GM18520 (cell line): ENCODE measurements at regions not wholly inside any gene's neighbourhood (a gene's known extent, or its start where the extent isn't known, plus 50 kb on each side); places are given as distances from the start of the nearest gene placed in this dataset.

Experiments
- ATAC-seq: cut with Tn5 transposase; IDR thresholded peaks from one replicate; pipeline ENCODE4 v1.9.1; 2021; ENCODE audit not compliant: unreplicated experiment

GRCh38 chr18:21996351-21996826, 173.0 kb upstream of the GATA6 start:
- ATAC-seq = no peak

GRCh38 chr18:21997207-21998143, 171.9 kb upstream of the GATA6 start:
- ATAC-seq = peak; percentile 63

DNA sequence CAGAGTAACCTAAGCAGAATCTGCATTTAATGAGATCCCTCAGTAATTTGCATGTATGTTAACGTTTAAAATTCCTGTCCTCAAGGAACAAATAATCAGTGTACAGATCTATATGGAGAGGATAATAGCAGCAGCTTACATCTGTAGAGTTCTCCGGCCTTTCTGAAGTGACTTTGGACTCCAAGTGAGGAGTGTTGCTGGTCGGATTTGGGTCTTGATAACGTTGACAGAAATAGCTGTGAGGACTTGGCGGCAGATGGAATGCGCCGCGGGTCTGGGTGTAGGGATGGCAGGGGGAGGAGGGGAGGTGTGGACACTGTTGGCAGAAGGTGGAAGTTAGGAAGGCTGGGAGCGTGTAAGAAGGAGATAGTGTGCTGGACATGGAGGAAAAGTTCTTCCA, 170.9 kb upstream of the GATA6 start:
- ATAC-seq = no peak

DNA sequence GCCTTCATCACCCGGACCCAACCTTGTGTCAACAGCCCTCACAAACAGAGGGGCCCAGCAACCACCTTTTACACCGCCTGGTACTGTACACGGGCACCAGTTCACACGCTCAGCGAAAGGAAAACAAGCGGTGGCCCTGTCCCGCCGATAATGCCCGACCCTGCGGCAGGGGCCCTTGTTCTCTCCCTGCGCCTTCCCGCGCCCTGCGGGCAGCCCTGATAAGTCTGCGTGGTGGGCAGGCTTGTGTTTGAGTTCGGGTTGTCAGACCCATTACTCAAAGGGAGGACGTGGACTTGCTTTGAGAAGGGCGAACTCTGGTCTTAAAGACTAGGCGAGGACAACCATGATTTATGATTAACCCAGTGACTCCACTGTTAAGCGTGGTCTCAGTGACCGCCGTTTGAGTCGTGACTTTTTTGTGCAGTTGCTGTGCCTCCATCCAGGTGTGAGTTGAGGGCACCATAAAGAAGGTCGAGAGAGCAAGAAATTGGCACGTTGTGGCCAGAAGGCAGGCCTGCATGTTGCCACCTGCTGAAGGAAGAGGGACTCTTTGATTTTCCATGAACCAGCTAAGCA, 167.4 kb upstream of the GATA6 start:
- ATAC-seq = no peak

GRCh38 chr18:22005191-22005841, 164.1 kb upstream of the GATA6 start:
- no peak for ATAC-seq

- no peak for ATAC-seq
Observed at GRCh38 chr18:22006458-22006857, 162.9 kb upstream of the GATA6 start.

GRCh38 chr18:22009242-22009641, 160.1 kb upstream of the GATA6 start:
- ATAC-seq = no peak

DNA sequence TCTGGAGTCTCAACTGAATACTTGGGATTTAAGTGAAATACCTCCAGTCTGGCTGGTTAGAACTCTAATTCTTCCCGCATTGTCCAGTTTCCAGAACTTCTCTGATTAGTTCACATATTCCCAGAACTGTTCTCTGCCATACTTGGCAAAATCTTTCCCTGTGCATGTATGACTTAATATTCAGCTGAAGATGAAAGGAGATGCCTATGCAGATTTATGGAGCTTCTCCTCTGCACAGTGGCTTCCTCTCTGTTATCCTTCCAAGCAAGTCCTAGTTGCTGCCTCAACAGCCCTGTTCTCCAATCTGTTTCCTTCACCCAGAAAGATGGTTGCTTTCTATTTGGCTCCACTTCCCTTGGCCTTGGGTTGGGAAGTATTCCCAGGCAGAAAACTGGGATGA, 155.4 kb upstream of the GATA6 start:
- no peak for ATAC-seq

DNA sequence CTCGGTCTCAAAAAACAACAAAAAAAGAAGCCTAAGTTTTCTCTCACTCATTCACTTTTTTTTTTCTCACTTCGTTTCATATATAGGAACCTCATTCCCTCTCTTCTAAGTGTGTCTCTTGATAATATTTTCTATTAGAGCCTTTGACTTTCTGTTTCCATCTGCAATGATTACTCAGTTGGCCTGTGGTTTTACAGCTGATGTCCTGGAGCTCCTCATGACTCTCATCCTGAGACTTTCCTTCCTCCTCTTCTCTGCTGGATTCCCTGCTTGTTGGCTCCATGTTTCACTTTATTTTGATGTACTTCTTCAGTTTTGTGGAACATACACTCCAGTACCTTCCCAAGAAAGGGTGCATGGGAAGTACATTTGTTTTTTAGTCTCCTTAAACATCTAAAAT, 154.2 kb upstream of the GATA6 start:
- no peak for ATAC-seq

GRCh38 chr18:22018366-22018765, 151.0 kb upstream of the GATA6 start:
- no peak for ATAC-seq

GRCh38 chr18:22019193-22019592, 150.2 kb upstream of the GATA6 start:
- no peak for ATAC-seq

DNA sequence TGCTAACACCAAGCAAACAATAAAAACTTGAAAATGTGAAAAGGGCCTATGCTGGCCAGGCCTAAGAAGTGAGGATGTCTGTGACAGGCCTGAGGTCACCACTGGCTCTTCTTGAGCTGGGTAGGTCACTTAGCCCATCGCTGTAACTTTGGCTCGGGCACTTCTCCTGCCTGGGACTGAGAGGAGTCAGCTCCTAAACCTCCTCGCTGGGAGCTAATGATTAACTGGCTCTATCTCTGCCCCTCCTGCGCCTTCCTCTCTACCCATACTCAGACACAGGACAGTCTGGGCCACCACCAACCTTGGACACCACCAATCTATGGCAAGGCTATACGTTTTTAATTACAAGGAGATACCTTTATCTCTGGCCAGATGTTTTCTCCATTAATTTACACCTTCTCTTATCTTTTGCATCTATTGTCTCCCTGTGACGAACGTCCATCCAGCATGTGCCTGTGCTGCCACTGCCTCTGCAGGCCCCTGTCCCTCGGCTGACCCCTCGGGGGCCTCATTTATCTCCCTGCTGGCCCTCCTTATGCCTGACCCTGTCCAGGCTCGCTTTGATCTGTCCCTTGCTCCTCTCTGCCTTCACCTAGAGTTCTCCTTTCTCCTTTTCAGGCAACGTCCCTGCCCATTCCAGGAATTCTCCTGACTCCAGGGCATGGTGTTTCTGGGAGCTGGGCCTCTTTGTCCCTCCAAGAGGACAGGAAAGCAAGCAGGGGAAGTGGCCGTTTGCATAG, 149.1 kb upstream of the GATA6 start:
- ATAC-seq = no peak

DNA sequence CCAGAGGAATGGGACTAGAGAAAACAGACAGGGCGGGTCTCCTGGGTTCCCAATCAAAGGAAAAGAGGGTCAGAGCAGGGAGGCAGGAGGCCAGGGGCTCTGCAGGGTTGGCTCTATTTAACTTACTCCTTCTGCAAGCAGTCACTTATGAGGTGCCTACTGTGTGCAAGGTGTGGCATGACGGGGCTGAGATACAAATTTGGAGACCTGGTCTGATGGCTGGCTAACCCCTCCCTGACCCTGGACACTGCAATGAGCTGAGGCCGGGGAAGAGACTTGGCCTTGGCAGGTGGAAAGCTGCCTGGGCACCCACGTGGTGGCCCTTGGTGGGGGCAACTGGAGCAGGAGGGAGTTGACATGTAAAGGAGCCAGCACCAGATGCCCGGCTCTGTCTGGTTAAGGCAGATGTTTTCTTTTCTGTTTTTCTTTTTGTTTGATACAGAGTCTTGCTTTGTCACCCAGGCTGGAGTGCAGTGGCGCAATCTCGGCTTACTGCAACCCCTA, 148.5 kb upstream of the GATA6 start:
- ATAC-seq = no peak

DNA sequence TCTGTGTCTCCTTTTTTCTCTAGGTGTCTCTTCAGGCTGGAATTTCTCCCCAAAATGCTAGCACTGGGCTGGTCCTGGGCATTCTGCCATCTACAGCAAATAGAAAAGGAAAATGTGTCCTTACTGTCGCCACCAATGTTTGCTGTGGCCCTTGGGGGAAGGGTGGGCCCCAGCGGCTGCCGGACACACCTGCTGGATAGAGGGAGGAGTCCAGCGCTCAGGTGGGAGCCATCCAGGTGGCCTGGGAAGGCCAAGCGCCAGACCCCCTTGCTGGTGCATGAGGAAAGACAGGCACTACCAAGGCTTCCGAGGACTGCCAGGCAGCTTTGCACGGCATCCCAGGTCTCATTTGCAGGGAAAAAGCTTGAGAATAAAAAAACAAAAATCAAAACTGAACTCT, 147.7 kb upstream of the GATA6 start:
- no peak for ATAC-seq

- no peak for ATAC-seq
Observed at GRCh38 chr18:22024924-22025323, 144.5 kb upstream of the GATA6 start.

DNA sequence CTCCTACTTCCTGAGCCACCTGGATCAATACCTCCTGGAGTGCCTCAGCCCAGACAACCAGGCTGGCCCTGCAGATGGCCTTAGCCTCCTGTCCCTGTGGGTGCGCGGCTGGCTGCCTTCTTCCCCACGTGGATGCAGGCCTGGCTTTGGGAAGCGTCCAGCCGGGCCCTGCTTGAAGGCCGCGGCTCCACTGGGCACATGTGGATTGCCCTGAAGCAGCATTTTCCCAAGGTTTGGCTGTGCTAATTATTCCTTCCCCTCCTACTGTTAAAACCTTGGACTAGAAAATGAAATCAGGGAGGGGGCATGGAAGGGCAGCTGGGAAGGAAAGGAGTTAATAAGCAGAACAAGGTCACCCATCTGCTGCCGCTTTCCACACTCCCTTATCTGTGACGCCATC, 143.0 kb upstream of the GATA6 start:
- no peak for ATAC-seq

DNA sequence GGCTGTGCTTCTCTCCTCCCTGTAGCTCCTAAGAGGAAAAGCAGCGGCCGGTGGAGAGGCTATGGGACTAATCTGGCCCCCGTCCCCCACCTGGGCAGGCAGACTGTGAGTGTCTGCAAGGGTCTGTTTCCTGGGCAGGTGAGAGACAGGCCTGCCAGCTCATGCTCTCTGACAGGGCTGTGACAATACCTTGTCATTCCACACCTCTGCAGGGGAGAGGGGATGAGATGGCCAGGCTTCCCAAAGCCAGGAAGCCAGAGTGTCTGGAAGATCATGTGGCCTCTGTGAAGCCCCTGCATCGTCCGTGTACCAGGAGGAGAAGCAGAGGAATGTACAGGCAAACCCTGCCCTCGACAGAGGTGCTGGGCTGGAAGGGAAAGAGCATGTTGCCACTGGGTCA, 142.5 kb upstream of the GATA6 start:
- ATAC-seq = no peak

GRCh38 chr18:22031611-22032010, 137.8 kb upstream of the GATA6 start:
- no peak for ATAC-seq

DNA sequence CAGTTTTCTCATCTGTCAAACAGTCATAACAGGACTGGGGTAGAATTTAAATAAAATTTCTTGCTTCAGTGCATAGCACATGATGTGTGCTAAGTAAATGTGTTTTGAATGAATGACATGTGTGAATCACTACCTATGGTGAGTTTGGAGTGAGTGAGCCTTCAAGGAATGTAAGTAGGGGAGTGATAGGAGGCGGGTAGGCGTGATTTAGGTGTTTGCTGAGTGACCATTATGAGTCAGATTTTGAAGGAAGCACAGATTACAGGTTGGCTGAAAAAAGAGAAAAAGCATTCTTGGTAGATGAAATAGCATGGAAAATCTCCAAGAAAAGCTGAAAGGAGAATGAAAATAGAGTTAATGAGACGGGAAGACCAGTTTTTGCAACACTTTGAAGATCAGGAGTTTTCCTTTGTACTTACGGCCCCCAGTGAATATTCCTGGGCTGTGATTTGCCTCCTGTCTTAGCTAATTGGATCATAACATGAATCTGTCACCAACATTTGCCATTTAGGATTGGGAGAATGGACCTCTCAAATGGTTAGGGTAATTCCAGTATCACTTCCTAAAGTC, 136.9 kb upstream of the GATA6 start:
- ATAC-seq = peak; percentile 71

DNA sequence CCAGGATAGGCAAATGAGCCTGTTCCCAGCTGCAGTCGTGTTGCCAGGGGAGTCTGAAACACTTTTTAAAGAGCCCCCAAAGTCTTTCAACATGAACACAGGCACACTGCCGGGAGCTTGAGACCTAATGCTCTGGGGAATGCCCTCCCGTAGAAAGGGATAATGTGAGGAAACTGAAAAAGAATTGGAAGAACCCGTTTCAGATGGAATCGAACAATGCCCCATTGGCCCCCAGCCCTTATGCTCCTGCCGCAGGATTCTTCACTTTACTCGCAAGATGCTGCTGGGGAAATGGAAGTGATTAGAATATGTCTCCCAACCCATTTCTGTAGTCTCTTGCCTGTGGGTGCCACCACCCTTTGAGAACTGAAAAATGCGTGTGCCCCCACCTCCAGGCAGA, 136.3 kb upstream of the GATA6 start:
- ATAC-seq = no peak

GRCh38 chr18:22034276-22034675, 135.1 kb upstream of the GATA6 start:
- no peak for ATAC-seq
